Erythroblast (primary cell): ENCODE measurements at regions not wholly inside any gene's neighbourhood (a gene's known extent, or its start where the extent isn't known, plus 50 kb on each side); places are given as distances from the start of the nearest gene placed in this dataset.
"Not testable (repeated sequence)": the region's sequence is repeated elsewhere in the genome, so short reads cannot be mapped to it uniquely, and the experiment has no call there.

Experiments
- DNase-seq, 2 experiments: peaks; one replicate each; lab custom pipeline; 2025; lab: John Stamatoyannopoulos, UW
- GATA1 ChIP-seq: IDR thresholded peaks from 2 replicates; pipeline ENCODE4 v1.6.1; 2011; ENCODE audit warnings: low read depth, mild to moderate bottlenecking, control low read depth, low read length, moderate library complexity
- POLR2A ChIP-seq: IDR thresholded peaks from 2 replicates; pipeline ENCODE4 v1.6.1; 2011; ENCODE audit warnings: mild to moderate bottlenecking, low read length

DNA sequence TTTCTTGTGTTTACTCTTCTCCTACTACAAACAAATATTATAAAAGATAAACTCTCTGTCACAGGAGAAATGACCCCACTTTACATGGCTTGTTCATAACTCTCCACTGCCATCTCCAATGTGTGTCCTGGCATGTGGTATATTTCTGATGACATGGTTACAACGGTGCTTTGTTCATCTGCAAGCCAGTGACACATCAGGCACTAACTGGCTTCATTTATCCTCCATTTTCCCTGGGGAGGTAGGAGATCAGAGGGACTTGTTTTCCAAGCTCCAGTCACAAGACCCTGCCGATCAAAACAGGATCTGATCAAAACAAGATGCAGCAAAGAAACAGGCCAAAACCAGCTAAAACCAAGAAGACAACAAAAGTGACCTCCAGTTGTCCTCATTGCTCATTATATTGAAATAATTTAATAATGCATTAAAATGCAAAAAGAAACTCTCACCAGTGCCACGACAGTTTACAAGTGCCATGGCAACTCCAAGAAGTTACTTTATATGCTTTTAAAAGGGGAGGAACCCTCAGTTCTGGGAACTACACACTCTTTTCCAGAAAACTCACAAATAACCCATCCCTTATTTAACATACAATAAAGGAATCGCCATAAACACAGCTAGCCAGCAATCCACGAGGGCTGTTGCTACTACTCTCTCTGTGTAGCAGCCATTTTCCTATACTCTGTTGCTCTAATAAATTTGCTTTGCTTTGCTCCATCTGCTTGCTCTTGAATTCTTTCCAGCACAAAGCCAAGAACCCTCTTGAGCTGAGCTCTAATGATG lies 224.2 kb downstream of the XPNPEP1 start:
- DNase-seq: no peak
- TF ChIP-seq GATA1 (no peak), POLR2A (no peak)

DNA sequence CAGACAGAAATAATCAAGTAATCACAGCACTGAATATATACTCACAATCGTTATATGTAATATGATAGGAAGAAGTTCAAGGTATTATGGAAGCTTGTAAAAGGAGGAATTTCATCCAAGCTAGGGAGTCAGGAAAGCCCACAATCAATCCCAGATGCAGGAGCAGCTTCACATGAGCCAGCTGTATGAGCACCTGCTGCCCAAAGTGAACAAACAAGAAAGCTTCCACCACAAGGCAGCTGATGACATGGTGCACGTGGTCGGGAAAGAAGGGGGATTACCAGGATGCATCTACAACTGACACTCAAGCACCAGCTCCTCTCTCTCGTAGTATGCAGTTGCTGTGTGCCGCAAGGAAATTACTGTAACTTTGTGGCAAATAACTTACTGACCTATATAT lies 225.2 kb downstream of the XPNPEP1 start:
- no peak for DNase-seq
- TF ChIP-seq POLR2A (no peak), GATA1 (no peak)

DNA sequence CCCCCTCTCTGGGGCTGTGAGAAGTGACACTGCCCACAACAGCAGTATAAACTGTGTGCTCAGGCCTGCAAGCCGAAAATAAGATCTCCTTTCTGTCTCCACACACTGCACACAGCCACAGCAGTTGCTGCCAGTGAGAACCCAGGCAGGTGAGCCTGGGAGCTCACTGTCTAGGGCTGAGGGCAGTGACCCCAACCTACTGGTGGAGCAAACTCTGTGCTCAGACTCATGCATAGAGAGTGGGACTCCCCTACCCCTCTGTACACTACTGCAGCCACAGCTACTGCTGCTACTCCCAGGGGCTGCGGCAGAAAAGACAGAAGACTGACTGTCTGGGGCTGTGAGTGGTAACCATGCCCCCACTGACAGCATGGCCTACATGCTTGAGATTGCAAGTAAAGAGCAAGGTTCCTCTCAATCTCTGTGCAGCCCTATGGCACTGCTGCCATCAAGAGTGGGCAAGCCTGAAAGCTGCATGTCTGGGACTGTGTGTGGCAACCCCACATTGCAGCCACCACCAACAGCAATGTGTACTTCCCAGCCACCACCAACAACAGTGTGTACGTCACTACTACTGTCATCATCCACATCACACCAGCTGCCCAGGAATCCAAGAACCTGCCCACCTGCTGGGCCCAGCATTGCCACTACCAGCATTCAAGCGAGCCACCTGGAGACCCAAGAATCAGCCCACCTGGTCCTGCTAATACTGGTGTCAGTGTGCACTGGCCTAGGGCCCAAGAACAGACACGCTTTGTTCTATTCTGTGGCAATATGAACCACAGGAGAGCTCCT lies 226.1 kb downstream of the XPNPEP1 start:
- TF ChIP-seq GATA1 (no peak), POLR2A (no peak)
- no peak for DNase-seq

DNA sequence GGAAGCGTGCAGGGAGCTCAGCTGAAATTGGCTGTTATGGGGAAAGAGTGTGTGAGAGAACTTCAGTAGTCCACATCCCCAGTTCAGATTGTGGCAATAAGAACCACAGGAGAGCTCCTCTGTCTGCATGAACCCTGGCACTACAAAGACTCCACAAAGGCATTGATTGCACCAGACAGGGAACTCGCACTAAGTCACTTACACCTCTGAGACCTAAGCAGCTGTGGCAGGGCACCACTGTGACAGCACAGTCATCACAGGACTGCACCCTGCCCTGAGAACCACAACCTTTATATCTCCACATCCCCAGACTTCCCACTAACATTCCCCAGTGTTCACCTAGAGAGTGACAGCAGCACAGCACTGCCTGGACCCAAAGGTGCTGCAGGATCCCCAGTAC lies 226.8 kb downstream of the XPNPEP1 start:
- TF ChIP-seq GATA1: no peak
- TF ChIP-seq POLR2A: no peak
- no peak for DNase-seq

DNA sequence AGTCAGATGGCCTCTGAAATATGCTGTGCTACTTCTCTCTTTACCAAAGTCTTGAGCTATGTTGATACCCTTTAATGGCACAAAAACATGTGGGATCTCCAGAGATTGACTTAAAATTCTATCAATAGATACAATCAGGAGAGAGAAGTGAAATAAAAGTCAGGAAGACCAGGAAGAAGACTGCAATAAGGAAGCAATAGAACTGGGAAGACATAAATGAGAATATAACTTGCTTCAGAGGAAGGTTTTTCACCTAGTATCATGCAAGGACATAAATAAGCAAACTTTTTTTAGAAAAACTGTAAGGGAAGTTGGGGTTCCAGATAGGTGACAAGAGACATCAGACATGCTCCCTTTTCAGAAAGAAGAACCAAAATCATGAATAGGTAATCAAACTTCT lies 227.3 kb downstream of the XPNPEP1 start:
- DNase-seq: no peak
- TF ChIP-seq GATA1 (no peak), POLR2A (no peak)

DNA sequence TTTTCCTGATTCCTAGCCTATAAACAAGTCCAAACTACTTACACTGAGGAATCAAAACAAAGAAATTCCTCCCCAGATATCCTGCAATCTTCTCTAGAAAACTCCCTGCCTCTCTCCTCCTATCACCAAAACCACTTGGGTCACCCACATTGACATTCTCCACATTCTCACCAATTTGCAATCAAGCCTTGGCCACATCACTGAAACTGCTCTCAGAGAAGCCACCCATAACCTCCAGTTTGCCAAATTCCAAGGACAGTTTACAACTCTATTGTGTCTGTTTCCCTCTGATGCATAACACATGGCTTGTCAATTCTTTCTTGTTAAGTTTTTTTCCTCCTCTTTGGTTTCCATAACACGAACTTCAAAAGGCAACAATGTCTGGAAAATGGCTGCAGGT lies 233.5 kb downstream of the XPNPEP1 start:
- no peak for DNase-seq

DNA sequence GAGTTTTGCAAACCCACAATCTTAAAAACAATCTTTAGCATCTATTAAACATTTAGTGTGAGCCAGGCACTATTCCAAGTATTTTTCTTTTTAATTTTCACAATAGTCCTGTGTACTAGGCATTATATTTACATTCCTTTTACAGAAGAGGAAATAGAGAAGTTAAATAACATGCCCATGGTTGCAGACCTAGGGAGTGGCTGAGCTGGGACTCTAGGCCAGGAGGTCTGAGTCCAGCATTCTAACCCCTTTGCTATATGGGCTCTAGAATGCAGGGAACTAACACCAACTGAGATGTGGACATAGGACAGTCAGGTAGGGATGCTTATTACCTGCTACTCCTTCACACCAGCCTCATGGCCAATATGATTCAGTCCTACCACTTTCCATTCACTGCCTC lies 243.8 kb downstream of the XPNPEP1 start:
- TF ChIP-seq GATA1 (no peak), POLR2A (no peak)
- no peak for DNase-seq

More for the DNA sequence above, 233.5 kb downstream of the XPNPEP1 start:
- TF ChIP-seq GATA1 (no peak), POLR2A (no peak)

DNA sequence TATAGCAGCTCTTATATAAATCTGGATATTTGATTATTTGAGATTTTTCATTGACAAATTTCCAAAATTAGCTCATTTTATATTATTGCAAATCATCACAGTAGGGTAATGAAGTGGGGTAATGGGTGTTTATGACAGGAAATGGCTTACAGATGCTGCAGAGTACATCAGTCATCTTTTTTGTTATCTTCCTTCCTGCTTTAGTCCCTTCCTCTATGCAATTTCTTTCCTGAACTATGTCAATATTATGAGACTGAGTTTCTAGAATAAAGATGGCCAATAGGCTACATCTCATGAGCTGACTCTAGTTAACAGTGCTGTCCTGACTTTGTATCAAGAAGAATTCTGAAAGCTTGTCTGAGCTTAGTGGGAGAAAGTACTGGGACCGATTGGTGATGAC lies 244.5 kb downstream of the XPNPEP1 start:
- no peak for TF ChIP-seq POLR2A
- no peak for TF ChIP-seq GATA1
- no peak for DNase-seq

DNA sequence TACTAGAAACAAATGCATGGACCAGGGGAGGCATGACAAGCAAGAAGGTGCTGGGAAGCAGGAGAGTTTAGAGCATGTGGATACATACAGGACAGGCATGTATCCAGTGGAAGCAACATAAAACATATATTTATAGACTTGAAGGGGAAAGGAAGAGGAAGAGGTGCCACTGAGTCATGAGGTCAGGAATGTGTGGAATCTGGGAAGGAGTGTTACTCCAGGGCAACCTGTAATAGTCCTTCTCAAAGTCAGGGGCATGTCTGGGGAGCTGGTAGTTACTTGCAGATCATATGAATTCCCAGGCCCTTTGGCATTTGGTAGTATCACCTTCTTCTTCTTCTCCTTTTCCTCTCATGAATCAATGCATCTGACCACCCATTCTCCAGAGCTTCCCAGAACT lies 246.6 kb downstream of the XPNPEP1 start:
- DNase-seq: no peak
- TF ChIP-seq POLR2A (no peak), GATA1 (no peak)

DNA sequence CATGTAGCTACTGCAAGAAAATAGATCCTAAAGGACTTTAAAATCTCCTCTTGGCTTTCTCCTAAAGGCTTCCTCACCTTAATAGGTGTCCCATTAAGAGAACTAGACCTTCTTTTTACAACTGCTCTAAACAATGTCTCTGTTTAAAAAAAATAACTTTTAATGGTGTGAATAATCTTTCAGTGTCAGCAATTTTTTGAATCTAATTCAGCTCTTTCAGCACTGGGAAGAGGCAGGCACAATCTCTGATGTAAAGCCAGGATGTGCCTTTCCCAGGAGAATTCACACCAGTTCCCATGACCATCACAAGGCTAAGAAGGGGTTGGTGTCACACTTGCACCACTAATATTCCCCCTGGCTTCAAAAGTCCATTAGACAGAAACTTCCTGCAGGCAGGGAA lies 254.6 kb downstream of the XPNPEP1 start:
- TF ChIP-seq POLR2A: no peak
- TF ChIP-seq GATA1: no peak
- DNase-seq: no peak

DNA sequence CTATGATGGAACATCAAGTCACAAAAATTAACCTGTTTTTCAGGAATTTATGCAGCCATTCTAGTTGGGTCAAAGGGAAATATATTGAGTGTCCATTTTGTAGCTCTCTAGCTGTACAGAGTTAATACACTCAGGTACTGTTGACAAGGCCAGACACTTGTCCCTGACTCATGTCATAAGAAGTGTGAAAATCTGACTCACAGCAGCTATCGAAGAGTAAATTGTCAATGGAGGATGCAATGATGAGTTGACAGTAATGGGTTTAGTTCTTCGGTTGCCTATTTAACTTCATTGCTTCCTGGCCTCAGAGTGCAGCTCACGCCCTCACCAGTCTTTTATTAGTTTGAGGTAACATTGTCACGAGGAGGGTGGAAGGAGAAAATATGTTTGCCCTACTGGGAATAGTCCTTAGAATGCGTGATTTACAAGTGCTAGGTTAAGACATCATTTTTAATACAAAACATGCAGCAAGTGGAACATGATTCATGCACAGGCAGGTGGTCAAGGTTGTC lies 255.1 kb downstream of the XPNPEP1 start:
- DNase-seq: no peak
- no peak for TF ChIP-seq GATA1
- TF ChIP-seq POLR2A: no peak

DNA sequence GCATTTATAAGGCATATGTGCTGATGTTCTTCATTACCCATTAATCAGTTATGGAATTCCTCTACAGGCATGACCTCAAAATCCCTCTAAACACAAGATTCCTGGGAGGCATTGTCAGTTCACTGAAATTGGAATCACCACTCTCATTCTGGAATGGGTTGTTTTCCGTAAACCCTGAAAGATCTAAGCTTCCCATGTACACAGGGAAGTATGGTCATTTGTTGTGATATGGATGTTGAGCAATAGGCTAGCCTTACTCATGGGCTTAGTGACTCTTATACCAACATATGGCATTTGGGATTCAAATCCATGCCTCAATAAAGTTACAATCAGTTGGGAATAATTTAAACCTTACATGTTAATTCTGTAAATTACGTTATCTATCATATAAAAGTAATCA lies 258.0 kb downstream of the XPNPEP1 start:
- TF ChIP-seq POLR2A (no peak), GATA1 (no peak)
- DNase-seq: no peak

DNA sequence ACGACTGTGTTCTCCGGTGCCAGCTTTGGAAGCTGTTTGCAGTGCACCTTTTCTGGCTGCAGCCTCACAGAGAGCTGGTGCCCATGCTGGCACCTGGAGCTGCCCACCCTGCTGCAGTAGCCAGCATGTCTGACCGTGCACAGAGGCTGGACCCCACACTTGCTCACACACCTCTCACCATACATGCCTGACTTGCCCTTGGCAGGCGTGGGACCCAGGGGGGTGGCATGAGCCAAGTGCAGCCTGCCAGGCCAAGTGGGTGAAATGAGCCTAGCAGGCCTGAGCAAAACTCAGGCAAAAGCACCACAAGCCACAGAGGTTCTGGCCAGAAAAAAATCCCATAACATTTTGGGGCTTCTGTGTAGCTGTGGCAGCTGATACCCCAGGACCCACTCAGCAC lies 258.8 kb downstream of the XPNPEP1 start:
- no peak for DNase-seq
- TF ChIP-seq GATA1 (no peak), POLR2A (no peak)

DNA sequence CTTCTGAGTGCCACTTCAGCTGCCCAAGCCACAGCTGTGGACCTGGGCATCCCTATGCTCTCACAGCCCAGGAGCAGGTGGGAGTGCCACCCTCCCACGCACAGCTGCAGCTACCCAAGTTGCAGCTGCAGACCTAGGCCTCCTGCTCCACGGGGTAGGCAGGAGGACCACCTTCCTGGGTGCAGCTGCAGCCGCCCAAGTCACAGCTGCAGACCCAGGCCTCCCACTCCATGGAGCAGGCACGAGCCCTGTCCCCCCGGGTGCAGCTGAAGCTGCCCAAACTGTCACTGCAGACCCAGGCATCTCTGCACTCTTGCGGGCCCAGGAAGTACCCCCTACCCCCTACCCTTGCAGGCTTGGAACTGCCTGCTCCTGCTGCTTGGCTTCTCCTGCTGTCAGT lies 260.2 kb downstream of the XPNPEP1 start:
- no peak for TF ChIP-seq GATA1
- TF ChIP-seq POLR2A: no peak
- no peak for DNase-seq

DNA sequence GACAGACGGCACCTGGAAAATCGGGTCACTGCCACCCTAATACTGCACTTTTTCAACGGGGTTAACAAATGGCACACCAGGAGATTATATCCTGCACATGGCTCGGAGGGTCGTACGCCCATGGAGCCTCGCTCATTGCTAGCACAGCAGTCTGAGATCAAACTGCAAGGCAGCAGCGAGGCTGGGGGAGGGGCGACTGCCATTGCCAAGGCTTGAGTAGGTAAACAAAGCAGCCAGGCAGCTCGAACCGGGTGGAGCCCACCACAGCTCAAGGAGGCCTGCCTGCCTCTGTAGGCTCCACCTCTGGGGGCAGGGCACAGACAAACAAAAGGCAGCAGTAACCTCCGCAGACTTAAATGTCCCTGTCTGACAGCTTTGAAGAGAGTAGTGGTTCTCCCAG lies 270.7 kb downstream of the XPNPEP1 start:
- DNase-seq: not testable (repeated sequence)
